ENCODE measurements at regions not wholly inside any gene's neighbourhood (a gene's known extent, or its start where the extent isn't known, plus 50 kb on each side); places are given as distances from the start of the nearest gene placed in this dataset.

- Mint-ChIP-seq H3K27me3 (ENCODE audit: unreplicated experiment) (peaks cover 2% of the 10 kb centered on the region), H3K4me3 (ENCODE audit: unreplicated experiment) (no peak overlapping the region), H3K27ac (ENCODE audit: unreplicated experiment) (no peak overlapping the region), H3K9me3 (ENCODE audit: unreplicated experiment) (no peaks in the 10 kb centered on the region), H3K36me3 (ENCODE audit: unreplicated experiment) (no peaks in the 10 kb centered on the region), H3K4me1 (ENCODE audit: low read depth, unreplicated experiment) (no peaks in the 10 kb centered on the region)
- TF ChIP-seq CTCF (IDR thresholded peaks at IDR 0.05; ENCODE audit: partially characterized antibody, unreplicated experiment): no peak
- DNase-seq: no peak
These were observed 64.3 kb downstream of the ZNF281 start for GRCh38 chr1:200345520-200345919.

- Mint-ChIP-seq H3K27ac (ENCODE audit: unreplicated experiment) (no peak overlapping the region), H3K4me1 (ENCODE audit: low read depth, unreplicated experiment) (no peaks in the 10 kb centered on the region), H3K4me3 (ENCODE audit: unreplicated experiment) (no peak overlapping the region), H3K27me3 (ENCODE audit: unreplicated experiment) (peaks cover 2% of the 10 kb centered on the region), H3K36me3 (ENCODE audit: unreplicated experiment) (no peaks in the 10 kb centered on the region), H3K9me3 (ENCODE audit: unreplicated experiment) (no peaks in the 10 kb centered on the region)
- no peak for DNase-seq
- TF ChIP-seq CTCF (IDR thresholded peaks at IDR 0.05; ENCODE audit: partially characterized antibody, unreplicated experiment): no peak
These were observed 66.0 kb downstream of the ZNF281 start for GRCh38 chr1:200343874-200344273.

- H3K36me3 Mint-ChIP-seq (ENCODE audit: unreplicated experiment): no peaks in the 10 kb centered on the region
- H3K4me3 Mint-ChIP-seq (ENCODE audit: unreplicated experiment): no peak overlapping the region
- H3K27me3 Mint-ChIP-seq (ENCODE audit: unreplicated experiment): no peaks in the 10 kb centered on the region
- no peak overlapping the region for H3K27ac Mint-ChIP-seq (ENCODE audit: unreplicated experiment)
- DNase-seq: no peak
- no peaks in the 10 kb centered on the region for H3K9me3 Mint-ChIP-seq (ENCODE audit: unreplicated experiment)
- no peaks in the 10 kb centered on the region for H3K4me1 Mint-ChIP-seq (ENCODE audit: low read depth, unreplicated experiment)
- no peak for TF ChIP-seq CTCF (IDR thresholded peaks at IDR 0.05; ENCODE audit: partially characterized antibody, unreplicated experiment)
These were observed 67.1 kb downstream of the ZNF281 start for GRCh38 chr1:200342511-200343311.

- Mint-ChIP-seq H3K27ac (ENCODE audit: unreplicated experiment) (no peak overlapping the region), H3K36me3 (ENCODE audit: unreplicated experiment) (no peaks in the 10 kb centered on the region), H3K27me3 (ENCODE audit: unreplicated experiment) (no peaks in the 10 kb centered on the region), H3K9me3 (ENCODE audit: unreplicated experiment) (no peaks in the 10 kb centered on the region), H3K4me1 (ENCODE audit: low read depth, unreplicated experiment) (peaks cover 5% of the 10 kb centered on the region), H3K4me3 (ENCODE audit: unreplicated experiment) (no peak overlapping the region)
- no peak for DNase-seq
- no peak for TF ChIP-seq CTCF (IDR thresholded peaks at IDR 0.05; ENCODE audit: partially characterized antibody, unreplicated experiment)
These were observed 71.4 kb downstream of the ZNF281 start for GRCh38 chr1:200338451-200338850.

GRCh38 chr1:200337831-200338230 lies 72.0 kb downstream of the ZNF281 start:
- DNase-seq: no peak
- no peaks in the 10 kb centered on the region for H3K9me3 Mint-ChIP-seq (ENCODE audit: unreplicated experiment)
- no peaks in the 10 kb centered on the region for H3K27me3 Mint-ChIP-seq (ENCODE audit: unreplicated experiment)
- no peak overlapping the region for H3K27ac Mint-ChIP-seq (ENCODE audit: unreplicated experiment)
- no peaks in the 10 kb centered on the region for H3K36me3 Mint-ChIP-seq (ENCODE audit: unreplicated experiment)
- TF ChIP-seq CTCF (IDR thresholded peaks at IDR 0.05; ENCODE audit: partially characterized antibody, unreplicated experiment): no peak
- peaks cover 9% of the 10 kb centered on the region for H3K4me1 Mint-ChIP-seq (ENCODE audit: low read depth, unreplicated experiment)
- H3K4me3 Mint-ChIP-seq (ENCODE audit: unreplicated experiment): no peak overlapping the region
